Ovary (tissue), 7 donors: ENCODE measurements at regions not wholly inside any gene's neighbourhood (a gene's known extent, or its start where the extent isn't known, plus 50 kb on each side); places are given as distances from the start of the nearest gene placed in this dataset.

ENCODE experiments used
- DNase-seq, 5 donors: peaks; one replicate each; pipeline ENCODE4 v3.0.0-alpha.2; 2019 to 2020
- H3K27ac ChIP-seq, 2 donors: fragments of 200-600 bp; one replicate each; pipeline versions ENCODE4 v1.5.1 to v1.8.0; 2019 to 2022
- H3K27me3 ChIP-seq: fragments of 200-600 bp; one replicate; pipeline ENCODE4 v1.8.0; 2022
- H3K36me3 ChIP-seq: fragments of 200-600 bp; sonication (generic); one replicate; pipeline ENCODE4 v1.5.1; 2019
- H3K4me1 ChIP-seq: one replicate; pipeline ENCODE4 v1.8.1; 2013; ENCODE audit warnings: mild to moderate bottlenecking, moderate library complexity; ENCODE audit not compliant: insufficient read depth
- H3K4me3 ChIP-seq: fragments of 200-600 bp; sonication (generic); one replicate; pipeline ENCODE4 v1.5.1; 2017
- H3K9me3 ChIP-seq, 2 donors: fragments of 200-600 bp in 1 of 2; sonication (generic) in 1 of 2; one replicate each; pipeline versions ENCODE4 v1.5.1 to v1.8.1; 2013 to 2019; ENCODE audit warnings: mild to moderate bottlenecking in 1 of 2, moderate library complexity in 1 of 2
- CTCF ChIP-seq, 3 donors: fragments of 450-650 bp in 2 of 3; fragments of 200-600 bp in 1 of 3; IDR thresholded peaks; one replicate each; pipeline versions ENCODE4 v1.5.1 to v1.8.0; 2016 to 2022; ENCODE audit warnings: antibody characterized with exemption in 3 of 3, mild to moderate bottlenecking in 1 of 3
- EP300 ChIP-seq: sonication (generic); formaldehyde crosslinking; IDR thresholded peaks from one replicate; pipeline ENCODE4 v1.6.1; 2017; ENCODE audit warnings: antibody characterized with exemption
- POLR2A ChIP-seq: fragments of 450-650 bp; IDR thresholded peaks from one replicate; pipeline ENCODE4 v1.6.1; 2017; ENCODE audit warnings: antibody characterized with exemption, mild to moderate bottlenecking, moderate library complexity
- WGBS, 3 donors: extraction: QIAGEN DNeasy Blood & Tissue Kit in 1 of 3; methylation state at CpG; one replicate each; pipeline versions ENCODE4 v1.1.5 to v1.1.7; 2013 to 2017; 5-methylcytosine and 5-hydroxymethylcytosine counted together
- intact Hi-C, 4 donors: fragments of 100-400 bp; cut with DNase I; formaldehyde crosslinking; loops; one replicate each; pipeline versions ENCODE4 v1.11.0 to v1.15.1; 2022 to 2023
- donor health status: DM: no; HTN: no; CAD: no; lungs with moderate emphysema.
- donor health status: DM: no; HTN: no; CAD: no.
- donor health status: Bipolar disorder and iron deficiency.
- donor health status: DM: no; HTN: no; CAD: no.
- donor health status: DM: yes; HTN: yes; CAD: no.

DNA sequence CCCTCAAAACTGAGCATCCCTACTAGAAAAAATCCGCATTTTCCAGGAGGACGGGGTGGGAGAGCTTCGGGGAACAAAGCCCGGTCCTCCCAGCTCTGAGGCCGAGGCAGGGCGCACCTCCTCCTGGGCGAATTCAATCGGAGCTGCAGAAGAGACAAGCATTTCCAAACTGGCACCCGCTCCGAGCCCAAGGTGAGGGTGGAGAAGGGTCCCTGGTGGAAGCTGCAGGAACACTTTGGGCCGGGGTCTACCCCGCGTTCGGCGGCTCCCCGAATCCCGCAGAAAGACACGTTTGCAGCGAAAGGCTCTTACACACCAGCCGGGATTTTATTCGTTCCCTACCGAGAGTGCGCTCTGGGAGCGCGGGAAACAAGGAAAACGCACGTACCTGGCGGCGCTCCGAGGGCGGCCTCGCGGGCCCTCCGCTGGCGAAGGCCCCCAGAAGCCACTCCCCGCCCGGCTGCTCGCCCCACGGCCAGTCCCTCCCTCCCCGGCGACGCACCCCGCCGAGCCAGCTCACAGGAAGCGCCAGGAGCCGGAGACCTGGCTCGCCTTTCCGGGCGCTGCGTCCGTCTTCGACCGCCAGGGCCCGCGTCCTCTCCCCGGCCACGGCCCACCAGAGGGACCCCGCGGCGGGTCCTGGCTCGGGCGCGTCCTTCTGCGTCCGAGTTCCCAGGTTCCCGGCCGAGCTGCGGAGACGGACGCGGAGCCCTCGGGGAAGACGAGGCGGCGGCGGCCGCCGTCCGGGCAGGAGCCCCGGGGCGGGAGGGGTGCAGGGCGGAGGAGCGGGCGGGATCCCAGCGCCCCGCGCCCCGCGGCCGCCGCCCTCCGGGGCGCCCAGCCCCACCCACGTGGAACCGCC, 49.8 kb upstream of the BAHCC1 start:
- peak overlapping the region; percentile 80 for H3K4me3 ChIP-seq
- TF ChIP-seq POLR2A (peak; percentile 73), CTCF (IDR thresholded peaks at IDR 0.05) (peak in 2 of 3 donors; percentile 42 to 66), EP300 (no peak)
- H3K4me1 ChIP-seq: peaks cover 7% of the 10 kb centered on the region
- peak overlapping the region; percentile 59 to 99 for H3K27ac ChIP-seq
- no peaks in the 10 kb centered on the region for H3K36me3 ChIP-seq
- 0 to 1% (median 0%) methylated on average over 53 to 82 of the region's 95 CpGs for WGBS, 3 donors
- H3K9me3 ChIP-seq: no peaks in the 10 kb centered on the region
- DNase-seq: peak; percentile 82 to 92 (median 88)
- intact Hi-C loops: no loop called here
- H3K27me3 ChIP-seq: no peaks in the 10 kb centered on the region
